ENCODE measurements at regions not wholly inside any gene's neighbourhood (a gene's known extent, or its start where the extent isn't known, plus 50 kb on each side); places are given as distances from the start of the nearest gene placed in this dataset.
"Not testable (repeated sequence)": the region's sequence is repeated elsewhere in the genome, so short reads cannot be mapped to it uniquely, and the experiment has no call there.

GRCh38 chr2:185274718-185275484 lies 463.7 kb upstream of the FSIP2 start:
- no peak for DNase-seq

GRCh38 chr2:185275979-185276378 lies 462.6 kb upstream of the FSIP2 start:
- not testable (repeated sequence) for DNase-seq

- DNase-seq: no peak
Measured at GRCh38 chr2:185278761-185279160, 459.8 kb upstream of the FSIP2 start.

- no peak for DNase-seq
Measured at GRCh38 chr2:185279999-185280398, 458.6 kb upstream of the FSIP2 start.

GRCh38 chr2:185284696-185285095 lies 453.9 kb upstream of the FSIP2 start:
- no peak for DNase-seq

- DNase-seq: not testable (repeated sequence)
Measured at GRCh38 chr2:185290012-185290411, 448.6 kb upstream of the FSIP2 start.

- DNase-seq: no peak
Measured at GRCh38 chr2:185291035-185291647, 447.5 kb upstream of the FSIP2 start.

GRCh38 chr2:185299867-185300266 lies 438.7 kb upstream of the FSIP2 start:
- no peak for DNase-seq

GRCh38 chr2:185306119-185306518 lies 432.5 kb upstream of the FSIP2 start:
- no peak for DNase-seq

GRCh38 chr2:185316383-185316782 lies 422.2 kb upstream of the FSIP2 start:
- no peak for DNase-seq

- DNase-seq: no peak
Measured at GRCh38 chr2:185318271-185318724, 420.3 kb upstream of the FSIP2 start.

GRCh38 chr2:185335879-185336278 lies 402.7 kb upstream of the FSIP2 start:
- DNase-seq: no peak

- no peak for DNase-seq
Measured at GRCh38 chr2:185337033-185337432, 401.6 kb upstream of the FSIP2 start.

- DNase-seq: no peak
Measured at GRCh38 chr2:185338104-185338503, 400.5 kb upstream of the FSIP2 start.

GRCh38 chr2:185347445-185347844 lies 391.2 kb upstream of the FSIP2 start:
- no peak for DNase-seq

- DNase-seq: no peak
Measured at GRCh38 chr2:185360776-185361175, 377.8 kb upstream of the FSIP2 start.

GRCh38 chr2:185372188-185372587 lies 366.4 kb upstream of the FSIP2 start:
- no peak for DNase-seq

- no peak for DNase-seq
Measured at GRCh38 chr2:185373229-185373628, 365.4 kb upstream of the FSIP2 start.

- no peak for DNase-seq
Measured at GRCh38 chr2:185374878-185375277, 363.7 kb upstream of the FSIP2 start.

- DNase-seq: no peak
Measured at GRCh38 chr2:185375731-185376130, 362.9 kb upstream of the FSIP2 start.

- no peak for DNase-seq
Measured at GRCh38 chr2:185381631-185382030, 357.0 kb upstream of the FSIP2 start.

- no peak for DNase-seq
Measured at GRCh38 chr2:185384822-185385560, 353.6 kb upstream of the FSIP2 start.

GRCh38 chr2:185388226-185388625 lies 350.4 kb upstream of the FSIP2 start:
- DNase-seq: no peak

GRCh38 chr2:185391543-185391942 lies 347.1 kb upstream of the FSIP2 start:
- no peak for DNase-seq
